Right cardiac atrium (tissue), 5 donors: ENCODE measurements at regions not wholly inside any gene's neighbourhood (a gene's known extent, or its start where the extent isn't known, plus 50 kb on each side); places are given as distances from the start of the nearest gene placed in this dataset.
A peak's percentile ranks its signal among the peaks of the same experiment; 100 is the strongest.

Experiments
- ATAC-seq, 2 donors: fragments of 200-7000 bp; cut with Tn5 transposase; one replicate each; pipeline versions ENCODE4 v1.8.0 to v1.9.1; 2020; ENCODE audit warnings: moderate library complexity in 2 of 2, mild to moderate bottlenecking in 1 of 2
- DNase-seq, 3 donors: peaks; one replicate each; pipeline ENCODE4 v3.0.0-alpha.2; 2020
- H3K27ac ChIP-seq: one replicate; pipeline ENCODE4 v1.5.1; 2013; ENCODE audit warnings: mild to moderate bottlenecking, low read length, control low read depth, moderate library complexity
- H3K27me3 ChIP-seq: one replicate; pipeline ENCODE4 v1.6.1; 2013; ENCODE audit not compliant: control insufficient read depth, insufficient read depth
- H3K4me1 ChIP-seq: one replicate; pipeline ENCODE4 v1.6.1; 2013; ENCODE audit warnings: low read length; ENCODE audit not compliant: control insufficient read depth, insufficient read depth
- H3K4me3 ChIP-seq: one replicate; pipeline ENCODE4 v1.5.1; 2013; ENCODE audit warnings: low read length, control low read depth
- H3K9me3 ChIP-seq: one replicate; pipeline ENCODE4 v1.6.1; 2013; ENCODE audit warnings: low read length; ENCODE audit not compliant: control insufficient read depth
- WGBS: extraction: QIAGEN DNeasy Blood & Tissue Kit; methylation state at CpG from one replicate; pipeline ENCODE4 v1.1.7; 2013; 5-methylcytosine and 5-hydroxymethylcytosine counted together
- intact Hi-C, 4 donors: fragments of 100-400 bp; cut with DNase I; formaldehyde crosslinking; loops; one replicate each; pipeline versions ENCODE4 v1.11.0 to v1.14.0; 2022 to 2023
- donor health status: healthy with polysubstance abuse.
- donor health status: DM: no; HTN: yes; CAD: no.
- donor health status: DM: no; HTN: no; CAD: no.
- donor health status: DM: no; HTN: yes; CAD: no; lungs with severe emphysema.
- donor health status: DM: yes; HTN: yes; CAD: no.

- ATAC-seq (no peak), DNase-seq (no peak)
- no peaks in the 10 kb centered on the region for H3K4me1 ChIP-seq
- no peaks in the 10 kb centered on the region for H3K9me3 ChIP-seq
- WGBS, result 77% methylated on average over 2 of the region's 2 CpGs
- no peaks in the 10 kb centered on the region for H3K27me3 ChIP-seq
- no peak overlapping the region for H3K4me3 ChIP-seq
- intact Hi-C loops, result no loop called here
- no peak overlapping the region for H3K27ac ChIP-seq
These were observed 728.7 kb downstream of the NTRK3 start for GRCh38 chr15:87527875-87528274.

GRCh38 chr15:87527416-87527815 lies 729.1 kb downstream of the NTRK3 start:
- intact Hi-C loops, result no loop called here

GRCh38 chr15:87523516-87523915 lies 733.0 kb downstream of the NTRK3 start:
- ATAC-seq (no peak), DNase-seq (no peak)
- intact Hi-C loops, result no loop called here
- 73% methylated on average over 2 of the region's 2 CpGs for WGBS
- Histone ChIP-seq H3K9me3 (no peaks in the 10 kb centered on the region), H3K27ac (no peak overlapping the region), H3K4me3 (no peak overlapping the region), H3K4me1 (no peaks in the 10 kb centered on the region), H3K27me3 (no peaks in the 10 kb centered on the region)

More at GRCh38 chr15:87527416-87527815, 729.1 kb downstream of the NTRK3 start:
- DNase-seq, result no peak
- Histone ChIP-seq H3K4me3 (no peak overlapping the region), H3K9me3 (no peaks in the 10 kb centered on the region), H3K27ac (no peak overlapping the region), H3K27me3 (no peaks in the 10 kb centered on the region), H3K4me1 (no peaks in the 10 kb centered on the region)
- WGBS, result 87% methylated on average over 4 of the region's 4 CpGs
- no peak for ATAC-seq

- no peak overlapping the region for H3K27ac ChIP-seq
- H3K9me3 ChIP-seq, result no peaks in the 10 kb centered on the region
- WGBS, result 55% methylated on average over 1 of the region's 1 CpG
- intact Hi-C loops, result no loop called here
- no peak for ATAC-seq
- DNase-seq, result no peak
- H3K4me3 ChIP-seq, result no peak overlapping the region
- no peaks in the 10 kb centered on the region for H3K4me1 ChIP-seq
- no peaks in the 10 kb centered on the region for H3K27me3 ChIP-seq
These were observed 733.5 kb downstream of the NTRK3 start for GRCh38 chr15:87522997-87523396.

GRCh38 chr15:87518957-87519356 lies 737.6 kb downstream of the NTRK3 start:
- no peak overlapping the region for H3K27ac ChIP-seq
- H3K4me1 ChIP-seq, result no peaks in the 10 kb centered on the region
- H3K27me3 ChIP-seq, result no peaks in the 10 kb centered on the region
- no peaks in the 10 kb centered on the region for H3K9me3 ChIP-seq
- ATAC-seq (no peak), DNase-seq (no peak)
- intact Hi-C loops, result no loop called here
- no peak overlapping the region for H3K4me3 ChIP-seq
- 83% methylated on average over 3 of the region's 3 CpGs for WGBS

GRCh38 chr15:87508086-87508485 lies 748.5 kb downstream of the NTRK3 start:
- Histone ChIP-seq H3K4me3 (no peak overlapping the region), H3K27ac (no peak overlapping the region), H3K27me3 (no peaks in the 10 kb centered on the region), H3K9me3 (no peaks in the 10 kb centered on the region), H3K4me1 (no peaks in the 10 kb centered on the region)
- intact Hi-C loops, result no loop called here
- DNase-seq (no peak), ATAC-seq (peak in 1 of 2 donors; percentile 31)
- WGBS, result 71% methylated on average over 2 of the region's 2 CpGs

GRCh38 chr15:87502173-87502572 lies 754.4 kb downstream of the NTRK3 start:
- no peak overlapping the region for H3K4me3 ChIP-seq
- 89% methylated on average over 2 of the region's 2 CpGs for WGBS
- H3K9me3 ChIP-seq, result no peaks in the 10 kb centered on the region
- H3K27me3 ChIP-seq, result no peaks in the 10 kb centered on the region
- intact Hi-C loops, result no loop called here
- no peak for DNase-seq
- H3K4me1 ChIP-seq, result no peaks in the 10 kb centered on the region
- H3K27ac ChIP-seq, result no peak overlapping the region
- no peak for ATAC-seq

GRCh38 chr15:87500240-87500639 lies 756.3 kb downstream of the NTRK3 start:
- Histone ChIP-seq H3K4me1 (peaks cover 2% of the 10 kb centered on the region), H3K27ac (no peak overlapping the region), H3K9me3 (no peaks in the 10 kb centered on the region), H3K4me3 (no peak overlapping the region), H3K27me3 (no peaks in the 10 kb centered on the region)
- WGBS, result 76% methylated on average over 7 of the region's 7 CpGs
- DNase-seq, result no peak
- ATAC-seq, result no peak
- intact Hi-C loops, result no loop called here

- H3K27me3 ChIP-seq, result no peaks in the 10 kb centered on the region
- no peak overlapping the region for H3K4me3 ChIP-seq
- H3K4me1 ChIP-seq, result peaks cover 2% of the 10 kb centered on the region
- ATAC-seq (no peak), DNase-seq (no peak)
- H3K9me3 ChIP-seq, result no peaks in the 10 kb centered on the region
- intact Hi-C loops, result no loop called here
- 79% methylated on average over 5 of the region's 5 CpGs for WGBS
- H3K27ac ChIP-seq, result no peak overlapping the region
These were observed 758.0 kb downstream of the NTRK3 start for GRCh38 chr15:87498560-87498959.

- no peaks in the 10 kb centered on the region for H3K27me3 ChIP-seq
- no peaks in the 10 kb centered on the region for H3K9me3 ChIP-seq
- H3K4me1 ChIP-seq, result peaks cover 2% of the 10 kb centered on the region
- intact Hi-C loops, result no loop called here
- no peak overlapping the region for H3K27ac ChIP-seq
- WGBS, result 24% methylated on average over 2 of the region's 2 CpGs
- ATAC-seq (no peak), DNase-seq (no peak)
- no peak overlapping the region for H3K4me3 ChIP-seq
These were observed 759.7 kb downstream of the NTRK3 start for GRCh38 chr15:87496795-87497194.

- DNase-seq (no peak), ATAC-seq (peak; percentile 24 to 37)
- H3K4me3 ChIP-seq, result no peak overlapping the region
- H3K27ac ChIP-seq, result peak overlapping the region; percentile 39
- H3K4me1 ChIP-seq, result peaks cover 2% of the 10 kb centered on the region
- WGBS, result 64% methylated on average over 2 of the region's 2 CpGs
- intact Hi-C loops, result no loop called here
- no peaks in the 10 kb centered on the region for H3K27me3 ChIP-seq
- H3K9me3 ChIP-seq, result no peaks in the 10 kb centered on the region
These were observed 760.4 kb downstream of the NTRK3 start for GRCh38 chr15:87496109-87496508.

GRCh38 chr15:87493803-87494202 lies 762.7 kb downstream of the NTRK3 start:
- ATAC-seq (no peak), DNase-seq (no peak)
- intact Hi-C loops, result no loop called here
- Histone ChIP-seq H3K4me3 (no peak overlapping the region), H3K9me3 (no peaks in the 10 kb centered on the region), H3K27ac (no peak overlapping the region), H3K27me3 (no peaks in the 10 kb centered on the region), H3K4me1 (peaks cover 2% of the 10 kb centered on the region)
